ENCODE measurements at regions not wholly inside any gene's neighbourhood (a gene's known extent, or its start where the extent isn't known, plus 50 kb on each side); places are given as distances from the start of the nearest gene placed in this dataset.
"Not testable (repeated sequence)": the region's sequence is repeated elsewhere in the genome, so short reads cannot be mapped to it uniquely, and the experiment has no call there.

- no peak for DNase-seq (ENCODE audit: extremely low spot score, unreplicated experiment)
- Mint-ChIP-seq H3K9me3 (no peaks in the 10 kb centered on the region), H3K4me1 (ENCODE audit: unreplicated experiment) (no peaks in the 10 kb centered on the region), H3K36me3 (no peaks in the 10 kb centered on the region), H3K27ac (no peak overlapping the region), H3K4me3 (no peak overlapping the region), H3K27me3 (no peaks in the 10 kb centered on the region)
- TF ChIP-seq, protein P1, sequence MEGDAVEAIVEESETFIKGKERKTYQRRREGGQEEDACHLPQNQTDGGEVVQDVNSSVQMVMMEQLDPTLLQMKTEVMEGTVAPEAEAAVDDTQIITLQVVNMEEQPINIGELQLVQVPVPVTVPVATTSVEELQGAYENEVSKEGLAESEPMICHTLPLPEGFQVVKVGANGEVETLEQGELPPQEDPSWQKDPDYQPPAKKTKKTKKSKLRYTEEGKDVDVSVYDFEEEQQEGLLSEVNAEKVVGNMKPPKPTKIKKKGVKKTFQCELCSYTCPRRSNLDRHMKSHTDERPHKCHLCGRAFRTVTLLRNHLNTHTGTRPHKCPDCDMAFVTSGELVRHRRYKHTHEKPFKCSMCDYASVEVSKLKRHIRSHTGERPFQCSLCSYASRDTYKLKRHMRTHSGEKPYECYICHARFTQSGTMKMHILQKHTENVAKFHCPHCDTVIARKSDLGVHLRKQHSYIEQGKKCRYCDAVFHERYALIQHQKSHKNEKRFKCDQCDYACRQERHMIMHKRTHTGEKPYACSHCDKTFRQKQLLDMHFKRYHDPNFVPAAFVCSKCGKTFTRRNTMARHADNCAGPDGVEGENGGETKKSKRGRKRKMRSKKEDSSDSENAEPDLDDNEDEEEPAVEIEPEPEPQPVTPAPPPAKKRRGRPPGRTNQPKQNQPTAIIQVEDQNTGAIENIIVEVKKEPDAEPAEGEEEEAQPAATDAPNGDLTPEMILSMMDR (conservative IDR thresholded peaks at IDR 0.05) = no peak
These were observed 272.8 kb downstream of the OLFM4 start for GRCh38 chr13:53301449-53301848.

- H3K27ac Mint-ChIP-seq; DNase-seq (ENCODE audit: extremely low spot score, unreplicated experiment); H3K4me1 Mint-ChIP-seq (ENCODE audit: unreplicated experiment); H3K9me3 Mint-ChIP-seq; H3K4me3 Mint-ChIP-seq; H3K27me3 Mint-ChIP-seq; H3K36me3 Mint-ChIP-seq: not testable (repeated sequence)
These were observed 276.8 kb downstream of the OLFM4 start for GRCh38 chr13:53305419-53305818.

- H3K27ac Mint-ChIP-seq = no peak overlapping the region
- H3K4me3 Mint-ChIP-seq = no peak overlapping the region
- H3K4me1 Mint-ChIP-seq (ENCODE audit: unreplicated experiment) = peaks cover 10% of the 10 kb centered on the region
- TF ChIP-seq, protein P1 (conservative IDR thresholded peaks at IDR 0.05) = no peak
- H3K27me3 Mint-ChIP-seq = no peaks in the 10 kb centered on the region
- H3K36me3 Mint-ChIP-seq = no peaks in the 10 kb centered on the region
- no peak for DNase-seq (ENCODE audit: extremely low spot score, unreplicated experiment)
- H3K9me3 Mint-ChIP-seq = peaks cover 4% of the 10 kb centered on the region
These were observed 282.2 kb downstream of the OLFM4 start for GRCh38 chr13:53310786-53311185.

- peaks cover 4% of the 10 kb centered on the region for H3K9me3 Mint-ChIP-seq
- H3K27me3 Mint-ChIP-seq = no peaks in the 10 kb centered on the region
- TF ChIP-seq, protein P1 (conservative IDR thresholded peaks at IDR 0.05) = peak; percentile 52
- no peak for DNase-seq (ENCODE audit: extremely low spot score, unreplicated experiment)
- H3K36me3 Mint-ChIP-seq = no peaks in the 10 kb centered on the region
- H3K4me3 Mint-ChIP-seq = no peak overlapping the region
- H3K4me1 Mint-ChIP-seq (ENCODE audit: unreplicated experiment) = peaks cover 10% of the 10 kb centered on the region
- no peak overlapping the region for H3K27ac Mint-ChIP-seq
These were observed 282.9 kb downstream of the OLFM4 start for GRCh38 chr13:53311561-53311960.

DNA sequence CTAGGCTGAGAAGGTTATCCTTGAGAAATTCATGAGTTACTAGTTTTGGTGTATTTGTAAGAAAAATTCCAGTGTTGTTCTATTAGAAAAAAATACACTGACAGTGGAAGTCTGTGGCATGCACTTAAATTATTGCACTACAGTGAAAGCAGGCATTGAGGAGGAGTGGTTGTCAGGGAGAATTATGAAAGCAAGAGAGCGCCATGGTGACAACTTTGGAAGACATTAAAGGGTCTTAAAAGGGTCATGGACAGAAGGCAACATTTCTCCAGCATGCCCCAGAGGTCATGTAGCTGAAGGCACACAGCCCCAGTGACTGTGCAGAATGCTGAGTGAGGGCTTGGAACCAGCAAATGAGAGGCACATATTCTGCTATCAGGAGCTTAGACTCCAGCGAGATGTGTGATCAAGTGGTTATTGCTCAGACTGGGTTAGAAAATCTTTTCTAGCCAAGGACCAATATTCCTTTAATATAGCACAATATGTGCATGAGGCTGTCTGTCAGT, 292.7 kb downstream of the OLFM4 start:
- Mint-ChIP-seq H3K27me3 (peaks cover 3% of the 10 kb centered on the region), H3K27ac (no peak overlapping the region), H3K36me3 (peaks cover 4% of the 10 kb centered on the region), H3K4me1 (ENCODE audit: unreplicated experiment) (peaks cover 15% of the 10 kb centered on the region), H3K4me3 (no peak overlapping the region), H3K9me3 (no peaks in the 10 kb centered on the region)
- DNase-seq (ENCODE audit: extremely low spot score, unreplicated experiment) = no peak
- TF ChIP-seq, protein P1 (conservative IDR thresholded peaks at IDR 0.05) = no peak

DNA sequence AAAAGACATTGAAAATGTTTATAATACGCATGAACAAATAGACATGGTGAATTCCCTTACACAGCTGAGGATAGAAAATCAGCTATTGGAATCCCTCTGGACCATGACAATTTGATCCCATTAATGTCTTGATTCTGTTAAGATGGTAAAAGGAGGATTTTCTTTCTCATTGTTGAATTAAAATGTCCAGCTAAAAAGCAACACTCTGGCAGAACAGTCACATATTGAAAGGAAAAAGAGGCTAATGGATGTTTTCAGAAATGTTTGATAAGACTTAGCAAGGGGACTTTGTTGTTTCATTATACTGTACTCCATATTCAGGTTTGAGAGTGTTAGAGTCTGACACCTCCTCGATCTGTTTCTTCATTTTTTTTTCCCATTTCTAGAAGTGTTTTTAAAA, 296.0 kb downstream of the OLFM4 start:
- DNase-seq (ENCODE audit: extremely low spot score, unreplicated experiment) = no peak
- TF ChIP-seq, protein P1 (conservative IDR thresholded peaks at IDR 0.05) = no peak
- no peaks in the 10 kb centered on the region for H3K9me3 Mint-ChIP-seq
- peaks cover 12% of the 10 kb centered on the region for H3K4me1 Mint-ChIP-seq (ENCODE audit: unreplicated experiment)
- H3K4me3 Mint-ChIP-seq = no peak overlapping the region
- peaks cover 3% of the 10 kb centered on the region for H3K27me3 Mint-ChIP-seq
- H3K27ac Mint-ChIP-seq = no peak overlapping the region
- peaks cover 4% of the 10 kb centered on the region for H3K36me3 Mint-ChIP-seq
